GM18519 (cell line): ENCODE measurements at regions not wholly inside any gene's neighbourhood (a gene's known extent, or its start where the extent isn't known, plus 50 kb on each side); places are given as distances from the start of the nearest gene placed in this dataset.

Source experiments
- ATAC-seq: cut with Tn5 transposase; IDR thresholded peaks from one replicate; pipeline ENCODE4 v1.9.1; 2021; ENCODE audit warnings: mild to moderate bottlenecking, moderate library complexity; ENCODE audit not compliant: unreplicated experiment, low FRiP score

DNA sequence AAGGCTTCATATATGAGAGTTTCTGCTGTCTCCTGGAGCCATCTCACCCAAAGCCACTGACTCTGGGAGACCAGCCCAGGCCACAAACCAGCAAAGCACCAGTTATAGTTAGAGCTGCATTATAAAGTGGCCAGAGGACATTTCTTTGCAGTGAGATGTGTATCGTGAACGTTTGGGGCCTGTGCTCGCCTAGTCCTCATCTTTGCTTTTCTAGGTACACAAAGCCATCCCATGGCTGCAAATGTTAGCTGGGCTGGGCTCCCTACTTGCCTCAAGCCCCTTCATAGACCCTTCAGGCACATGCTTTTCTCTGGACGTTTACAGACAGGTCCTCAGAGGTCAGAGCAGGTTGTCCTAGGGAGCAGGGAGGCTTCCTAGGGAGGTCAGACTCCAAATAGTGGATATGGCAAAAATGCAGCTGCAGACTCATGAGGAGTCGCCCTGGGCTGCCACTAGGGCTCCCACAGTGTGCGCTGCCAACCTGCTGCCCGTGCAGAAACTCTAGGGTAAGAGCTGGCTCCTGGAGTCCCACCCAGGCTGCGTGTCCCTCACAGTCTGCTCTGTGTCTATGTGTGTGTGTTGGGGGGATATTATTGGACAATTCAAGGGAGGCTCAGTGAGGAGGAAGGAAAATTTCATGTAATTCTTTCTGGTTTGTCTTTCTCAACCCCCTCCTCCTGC, 141.0 kb downstream of the RPIA start:
- no peak for ATAC-seq

- no peak for ATAC-seq
These were observed 141.5 kb downstream of the RPIA start for GRCh38 chr2:88832992-88833389.

GRCh38 chr2:88834376-88834775, 142.9 kb downstream of the RPIA start:
- ATAC-seq = no peak

DNA sequence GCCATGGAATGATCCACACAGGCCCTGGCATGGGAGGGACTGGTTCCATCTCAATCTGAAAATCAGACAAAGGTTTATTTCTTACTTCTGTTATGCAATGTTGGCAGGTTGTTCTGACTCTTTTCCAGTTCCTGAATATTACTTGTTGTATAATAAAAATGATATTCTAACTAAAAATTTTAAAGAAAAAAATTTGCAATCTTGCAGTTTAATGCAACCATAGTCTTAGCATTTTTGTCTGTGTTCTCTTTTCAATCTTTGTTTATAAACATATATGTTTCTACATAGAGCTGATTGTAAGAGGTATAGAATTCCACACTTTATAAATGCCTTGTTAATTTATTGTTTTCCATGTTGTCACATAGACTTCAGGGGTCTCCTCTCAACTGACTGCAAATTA, 143.4 kb downstream of the RPIA start:
- no peak for ATAC-seq

GRCh38 chr2:88835726-88836125, 144.3 kb downstream of the RPIA start:
- no peak for ATAC-seq

DNA sequence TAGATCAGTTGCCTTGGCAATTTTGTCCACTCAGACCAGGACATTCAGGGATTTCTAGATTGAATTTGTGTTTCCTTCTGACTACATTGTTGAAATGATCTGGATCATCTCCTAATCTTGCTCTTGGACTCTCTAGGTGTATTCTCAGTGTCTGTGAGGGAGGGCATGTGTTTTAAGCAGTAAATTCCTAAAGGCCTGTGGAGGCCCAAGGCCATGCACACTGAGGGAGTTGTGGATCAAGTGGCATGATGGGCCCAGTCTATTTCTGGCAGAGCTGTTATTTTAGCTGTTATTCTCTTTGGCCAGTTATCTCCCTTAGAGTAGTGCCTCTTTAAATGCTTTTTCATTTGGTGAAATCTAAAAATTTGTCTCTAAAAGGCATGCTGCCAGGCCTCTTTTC, 144.9 kb downstream of the RPIA start:
- ATAC-seq = no peak

GRCh38 chr2:88837511-88838160, 146.2 kb downstream of the RPIA start:
- ATAC-seq = no peak

- no peak for ATAC-seq
These were observed 146.7 kb downstream of the RPIA start for GRCh38 chr2:88838165-88838635.

DNA sequence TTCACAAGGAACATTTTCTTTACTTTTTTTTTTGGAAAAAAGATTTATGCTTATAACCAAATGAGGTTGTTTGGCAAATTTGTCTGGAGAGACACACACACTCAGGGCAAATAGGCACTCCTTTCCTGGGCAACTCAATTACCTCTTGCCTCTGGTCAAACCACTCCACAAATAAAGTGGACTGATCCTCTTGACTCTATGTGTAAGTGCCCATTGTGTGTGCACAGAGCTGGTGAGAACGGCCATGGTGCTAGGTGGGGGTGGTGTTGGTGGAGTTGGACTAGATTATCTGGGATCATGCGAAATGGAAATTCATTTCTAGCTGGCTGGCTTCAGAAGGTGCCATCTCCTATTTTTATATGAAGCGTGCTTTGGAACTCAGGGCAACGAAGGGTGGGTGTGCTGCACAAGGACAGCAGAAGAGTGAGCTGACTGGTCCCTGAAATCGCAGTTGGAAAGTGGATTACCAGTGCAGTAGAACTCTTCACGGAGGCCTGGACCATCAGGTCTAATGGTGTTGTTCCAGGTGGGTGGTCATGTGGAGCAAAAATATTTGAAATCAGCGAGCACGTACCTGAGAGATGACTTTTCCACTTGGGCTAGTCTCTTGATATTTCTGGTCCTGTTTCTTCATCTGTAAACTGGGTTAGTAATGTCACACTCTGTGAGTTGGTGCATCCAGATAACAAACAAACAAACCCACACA, 149.9 kb downstream of the RPIA start:
- ATAC-seq = no peak

DNA sequence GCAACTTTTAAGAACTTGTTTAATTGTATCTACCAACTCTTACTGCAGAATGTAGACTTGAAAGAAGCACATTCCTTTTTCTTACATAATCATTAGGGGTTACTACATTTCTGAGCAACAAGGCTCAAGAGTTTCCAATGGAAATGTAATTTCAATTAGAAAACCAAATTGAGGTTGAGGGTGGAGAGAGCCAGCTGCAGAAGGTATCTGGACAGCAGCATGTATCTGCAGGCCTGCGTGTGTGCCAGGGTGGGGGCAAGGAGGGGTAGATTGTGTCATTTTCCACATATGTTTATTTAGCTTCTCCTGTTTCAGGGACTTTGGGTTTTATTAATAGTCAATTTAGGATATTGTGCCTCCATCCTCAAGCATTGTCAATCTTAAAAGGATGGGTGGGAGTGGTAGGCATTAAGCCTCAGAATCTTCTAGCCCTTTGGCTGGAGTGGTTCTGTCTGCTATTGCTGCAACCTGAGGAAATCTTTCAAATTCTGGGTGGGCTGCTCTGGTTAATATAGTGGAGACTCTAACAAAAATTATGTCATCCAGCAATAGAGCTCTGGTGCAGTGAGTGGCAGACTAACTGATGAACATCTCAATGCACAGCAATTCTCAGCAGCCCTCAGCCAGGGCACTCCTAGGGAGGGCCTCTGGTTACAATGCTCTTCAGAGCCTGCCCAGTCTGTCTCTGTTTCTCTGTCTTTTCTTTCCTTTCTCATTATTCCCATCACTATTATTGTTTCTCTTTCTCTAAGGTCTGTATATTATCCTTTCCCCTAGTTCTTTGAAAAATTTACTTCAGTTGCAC, 151.4 kb downstream of the RPIA start:
- ATAC-seq = no peak

DNA sequence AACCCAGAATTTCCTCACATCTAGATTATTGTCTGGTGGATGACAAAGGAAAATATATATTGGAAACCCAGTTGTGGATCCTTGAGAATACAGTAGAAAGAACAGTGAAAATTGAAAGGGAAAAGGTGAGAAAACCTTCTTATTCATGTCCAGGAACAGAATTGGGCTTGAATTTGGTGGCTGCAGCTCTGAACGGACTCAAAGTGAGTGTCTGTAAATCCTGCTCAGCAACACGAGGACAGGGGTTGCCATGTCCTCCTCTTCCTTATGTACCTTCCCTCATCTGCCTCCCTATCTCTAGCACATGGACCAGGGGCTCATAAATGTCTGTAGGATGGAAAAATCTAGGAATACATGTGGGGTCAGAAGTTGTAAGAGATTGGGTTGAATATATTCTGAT, 152.2 kb downstream of the RPIA start:
- ATAC-seq = no peak

DNA sequence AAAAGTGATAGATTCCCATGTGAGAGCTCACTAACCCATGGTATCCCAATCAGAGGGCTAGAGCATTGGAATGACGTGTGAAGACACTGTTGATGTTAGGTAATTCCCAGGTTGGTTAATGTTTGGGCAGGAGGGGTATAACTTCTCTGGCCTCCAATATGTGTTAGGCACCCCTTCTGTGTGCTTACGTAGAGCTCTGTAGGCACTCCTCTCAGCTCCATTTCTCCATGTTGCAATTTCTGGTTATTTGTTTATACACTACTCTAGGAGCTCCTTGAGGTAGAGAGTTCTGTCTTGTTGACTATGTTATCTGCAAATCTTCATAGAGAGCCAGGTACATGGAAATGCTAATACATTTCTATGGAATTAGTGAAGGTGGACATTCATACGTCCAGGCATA, 153.5 kb downstream of the RPIA start:
- no peak for ATAC-seq

- no peak for ATAC-seq
These were observed 154.5 kb downstream of the RPIA start for GRCh38 chr2:88845772-88846661.

- no peak for ATAC-seq
These were observed 161.4 kb downstream of the RPIA start for GRCh38 chr2:88852753-88853402.

- ATAC-seq = no peak
These were observed 161.9 kb downstream of the RPIA start for GRCh38 chr2:88853403-88853790.

DNA sequence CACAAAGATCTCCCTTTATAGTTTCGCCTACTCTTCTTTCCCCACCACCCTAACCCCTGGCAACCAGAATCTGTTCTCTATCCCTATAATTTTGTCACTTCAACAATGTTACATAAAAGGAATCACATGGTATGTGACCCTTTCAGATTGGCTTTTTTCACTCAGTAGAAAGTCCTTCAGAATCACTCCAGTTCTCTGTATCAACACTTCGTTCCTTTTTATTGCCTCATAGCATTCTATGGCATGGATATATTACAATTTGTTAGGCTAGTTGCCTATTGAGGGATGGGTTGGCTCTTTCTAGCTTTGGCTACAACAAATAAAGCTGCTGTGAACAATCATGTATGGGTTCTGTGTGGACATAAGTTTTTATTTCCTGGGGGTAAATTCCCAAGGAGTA, 163.1 kb downstream of the RPIA start:
- no peak for ATAC-seq

DNA sequence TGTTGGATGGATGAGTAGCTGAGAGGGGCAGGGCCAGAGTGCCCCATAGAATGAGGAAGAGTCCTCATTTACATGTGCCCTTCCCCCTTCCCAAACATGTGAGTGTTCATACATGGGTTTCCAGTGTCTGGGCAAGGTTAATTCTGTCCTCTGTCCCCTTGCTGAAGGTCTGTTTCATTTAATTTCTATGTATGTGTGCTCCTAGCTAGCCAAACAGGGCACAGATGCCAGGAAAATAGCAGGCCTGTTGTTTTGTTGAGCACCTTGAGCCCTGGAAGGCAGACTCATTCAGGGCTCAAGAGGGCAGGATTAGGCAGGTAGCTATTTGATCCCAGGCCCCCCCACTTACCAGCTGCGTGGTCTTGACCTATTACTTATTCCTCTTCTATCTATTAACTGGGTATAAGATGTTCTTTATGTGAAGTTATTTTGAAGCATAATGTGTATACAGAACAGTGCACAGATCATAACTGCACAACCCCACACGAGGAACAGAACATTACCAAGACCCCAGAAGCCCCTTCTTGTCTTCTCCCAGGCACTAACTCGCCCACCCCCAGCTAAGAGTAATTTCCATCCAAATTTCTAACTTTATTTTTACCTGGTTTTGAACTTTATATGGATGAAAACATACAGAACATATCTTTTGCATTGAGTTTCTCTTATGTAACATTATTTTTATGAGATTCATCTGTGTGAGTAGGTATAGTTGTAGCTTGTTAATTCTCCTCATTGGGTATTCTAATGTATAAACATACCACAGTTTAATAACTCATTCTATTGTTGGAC, 164.3 kb downstream of the RPIA start:
- no peak for ATAC-seq

DNA sequence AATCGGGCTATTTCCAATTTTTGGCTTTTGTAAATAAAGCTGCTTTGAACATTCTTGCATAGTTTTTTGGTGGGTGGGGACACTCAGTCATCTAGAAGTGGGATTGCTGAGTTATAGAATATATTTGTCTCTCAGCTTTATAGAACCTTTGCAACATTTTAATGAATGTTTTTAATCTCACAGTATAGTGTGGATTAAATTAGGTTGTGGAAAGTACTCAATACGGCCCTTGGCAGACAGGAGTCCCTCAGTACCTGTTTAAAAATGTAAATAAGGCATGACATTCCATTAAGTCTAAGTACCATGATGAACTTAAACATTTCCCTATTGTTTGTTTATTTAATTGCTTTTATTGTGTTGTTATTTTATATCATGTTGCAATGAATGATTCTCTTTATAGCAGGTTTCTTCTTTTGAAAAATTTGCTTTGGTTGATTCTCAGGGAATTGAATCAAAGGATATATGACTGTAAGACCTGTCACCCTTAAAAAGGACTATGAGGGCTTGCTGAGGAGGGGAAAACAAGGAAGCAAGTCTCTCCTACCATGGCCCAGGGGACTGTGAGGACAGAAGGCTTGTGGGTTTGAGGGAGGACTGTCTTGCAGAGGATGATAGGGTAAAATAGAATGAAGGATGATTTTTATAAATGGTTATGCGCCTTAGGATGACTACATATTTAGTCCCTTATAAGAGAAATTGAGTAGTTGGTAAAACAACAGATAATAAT, 165.1 kb downstream of the RPIA start:
- ATAC-seq = no peak
